Mesendoderm (in vitro differentiated cells): ENCODE measurements at regions not wholly inside any gene's neighbourhood (a gene's known extent, or its start where the extent isn't known, plus 50 kb on each side); places are given as distances from the start of the nearest gene placed in this dataset.
A peak's percentile ranks its signal among the peaks of the same experiment; 100 is the strongest.

Experiments used
- DNase-seq: peaks from one replicate; pipeline ENCODE4 v3.0.0; 2013
- H2AK5ac ChIP-seq: 2 replicates; pipeline ENCODE4 v1.6.1; 2013; ENCODE audit warnings: low read length, inconsistent platforms
- H2BK120ac ChIP-seq: 2 replicates; pipeline ENCODE4 v1.6.1; 2013; ENCODE audit warnings: low read depth, mild to moderate bottlenecking, low read length, moderate library complexity, mixed read lengths
- H2BK15ac ChIP-seq: replicated peaks from 2 replicates; pipeline ENCODE4 v1.6.1; 2013; ENCODE audit warnings: low read depth, mild to moderate bottlenecking, moderate library complexity
- H2BK5ac ChIP-seq: 2 replicates; pipeline ENCODE4 v1.6.1; 2013; ENCODE audit warnings: low read length, inconsistent platforms
- H3K18ac ChIP-seq: 2 replicates; pipeline ENCODE4 v1.6.1; 2013; ENCODE audit warnings: mild to moderate bottlenecking, low read length, mixed read lengths
- H3K23ac ChIP-seq: one replicate; pipeline ENCODE4 v1.6.1; 2013; ENCODE audit warnings: low read length
- H3K27ac ChIP-seq: 2 replicates; pipeline ENCODE4 v1.5.1; 2013; ENCODE audit warnings: low read depth, mild to moderate bottlenecking, inconsistent platforms, low read length, moderate library complexity
- H3K27me3 ChIP-seq: 2 replicates; pipeline ENCODE4 v1.6.1; 2013; ENCODE audit warnings: low read length, control low read depth, mild to moderate bottlenecking, inconsistent platforms; ENCODE audit not compliant: insufficient read depth, poor library complexity
- H3K36me3 ChIP-seq: 2 replicates; pipeline ENCODE4 v1.6.1; 2013; ENCODE audit warnings: low read length, inconsistent platforms; ENCODE audit not compliant: control insufficient read depth, insufficient read depth
- H3K4ac ChIP-seq: one replicate; pipeline ENCODE4 v1.6.1; 2013; ENCODE audit warnings: low read depth, mild to moderate bottlenecking, low read length, moderate library complexity
- H3K4me1 ChIP-seq: 2 replicates; pipeline ENCODE4 v1.6.1; 2013; ENCODE audit warnings: low read depth, low read length, inconsistent platforms; ENCODE audit not compliant: control insufficient read depth
- H3K4me2 ChIP-seq: 2 replicates; pipeline ENCODE4 v1.6.1; 2013; ENCODE audit warnings: low read length
- H3K4me3 ChIP-seq: 2 replicates; pipeline ENCODE4 v1.5.1; 2013; ENCODE audit warnings: mild to moderate bottlenecking, low read length
- H3K56ac ChIP-seq: one replicate; pipeline ENCODE4 v1.6.1; 2013; ENCODE audit warnings: low read length
- H3K79me1 ChIP-seq: 2 replicates; pipeline ENCODE4 v1.6.1; 2013; ENCODE audit warnings: low read length, inconsistent platforms
- H3K79me2 ChIP-seq: 2 replicates; pipeline ENCODE4 v1.6.1; 2013; ENCODE audit warnings: mild to moderate bottlenecking, low read length; ENCODE audit not compliant: control insufficient read depth, insufficient read depth
- H3K9ac ChIP-seq: 2 replicates; pipeline ENCODE4 v1.6.1; 2013; ENCODE audit warnings: low read length, inconsistent platforms
- H4K5ac ChIP-seq: one replicate; pipeline ENCODE4 v1.6.1; 2013; ENCODE audit warnings: low read length
- H4K8ac ChIP-seq: one replicate; pipeline ENCODE4 v1.6.1; 2013; ENCODE audit warnings: low read depth, mild to moderate bottlenecking, control low read depth, low read length, moderate library complexity
- WGBS: extraction: QIAGEN DNeasy Blood & Tissue Kit; methylation state at CpG from one replicate; pipeline ENCODE4 v1.1.7; 2013; ENCODE audit warnings: low lambda C conversion rate, missing lambda C conversion rate; ENCODE audit not compliant: insufficient coverage; ENCODE audit errors: extremely low coverage; 5-methylcytosine and 5-hydroxymethylcytosine counted together

DNA sequence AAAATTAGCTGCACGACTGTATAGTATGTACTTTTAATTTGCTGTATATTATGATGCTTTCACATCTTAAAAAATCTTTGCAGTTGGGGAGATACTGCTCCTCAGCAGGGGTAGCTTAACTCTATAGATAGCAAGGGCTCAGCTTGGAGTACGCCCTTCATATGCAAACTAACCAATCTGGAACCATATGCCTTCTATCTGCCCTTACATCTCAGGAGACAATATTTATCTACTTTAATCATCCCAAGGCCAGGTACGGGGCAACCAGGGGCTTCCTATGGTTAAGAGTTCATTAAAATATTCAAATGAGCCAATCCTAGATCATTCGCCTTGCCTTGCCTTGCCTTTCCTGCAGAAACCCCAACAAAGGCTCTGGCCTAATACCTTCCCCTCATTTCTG, 204.1 kb upstream of the ZBTB20 start:
- WGBS = no CpG with 5 or more reads among the region's 4 CpGs
- Histone ChIP-seq H3K18ac (no peak overlapping the region), H4K8ac (no peak overlapping the region), H4K5ac (no peak overlapping the region), H2BK15ac (no peak overlapping the region), H3K4ac (no peak overlapping the region), H3K4me1 (peaks cover 4% of the 10 kb centered on the region), H3K4me2 (no peak overlapping the region), H3K79me1 (no peaks in the 10 kb centered on the region), H3K4me3 (no peak overlapping the region), H2BK120ac (no peak overlapping the region), H2AK5ac (no peak overlapping the region), H3K9ac (no peak overlapping the region), H3K56ac (no peak overlapping the region), H3K27me3 (no peaks in the 10 kb centered on the region), H3K79me2 (no peaks in the 10 kb centered on the region), H3K23ac (no peak overlapping the region), H2BK5ac (peak overlapping the region; percentile 36), H3K36me3 (no peaks in the 10 kb centered on the region), H3K27ac (no peak overlapping the region)
- peak; percentile 59 for DNase-seq

DNA sequence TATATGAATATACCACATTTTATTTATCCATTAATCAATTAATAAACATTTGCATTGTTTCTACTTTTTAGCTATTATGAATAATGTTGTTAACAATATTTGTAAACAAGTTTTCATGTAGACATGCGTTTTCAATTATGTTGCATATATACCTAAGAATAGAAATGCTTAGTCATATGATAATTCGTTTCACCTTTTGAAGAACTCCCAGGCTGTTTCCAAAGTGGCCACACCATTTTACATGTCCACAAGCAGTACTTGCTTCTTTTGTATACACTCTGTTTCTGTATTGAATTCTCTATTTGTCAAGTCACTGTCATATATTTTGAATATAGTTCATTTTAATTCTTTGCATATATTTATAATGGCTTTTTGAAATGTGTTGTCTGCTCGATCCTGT, 206.9 kb upstream of the ZBTB20 start:
- Histone ChIP-seq H2BK15ac (no peak overlapping the region), H3K9ac (no peak overlapping the region), H3K23ac (no peak overlapping the region), H3K27me3 (no peaks in the 10 kb centered on the region), H3K18ac (no peak overlapping the region), H3K36me3 (no peaks in the 10 kb centered on the region), H3K79me1 (no peaks in the 10 kb centered on the region), H4K8ac (no peak overlapping the region), H3K4me3 (no peak overlapping the region), H3K4me2 (no peak overlapping the region), H2AK5ac (no peak overlapping the region), H2BK120ac (no peak overlapping the region), H3K4me1 (peaks cover 4% of the 10 kb centered on the region), H4K5ac (no peak overlapping the region), H3K4ac (no peak overlapping the region), H3K79me2 (no peaks in the 10 kb centered on the region), H2BK5ac (no peak overlapping the region), H3K56ac (no peak overlapping the region), H3K27ac (no peak overlapping the region)
- DNase-seq = no peak
- no CpG with 5 or more reads among the region's 3 CpGs for WGBS

DNA sequence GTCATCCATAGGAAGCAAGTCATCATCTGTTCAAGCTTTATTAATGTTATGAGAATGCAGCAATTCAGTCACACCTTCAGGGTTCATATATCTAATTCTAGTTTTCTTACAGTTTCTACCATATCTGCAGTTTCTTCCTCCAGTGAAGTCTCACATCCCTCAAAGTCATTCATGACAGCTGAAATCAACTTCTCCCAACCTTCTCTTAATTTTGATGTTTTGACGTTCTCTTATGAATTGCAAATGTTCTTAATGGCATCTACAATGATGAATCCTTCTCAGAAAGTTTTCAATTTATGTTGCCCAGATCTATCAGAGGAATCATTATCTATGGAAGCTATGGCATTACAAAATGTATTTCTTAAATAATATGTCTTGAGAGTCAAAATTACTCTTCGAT, 210.4 kb upstream of the ZBTB20 start:
- no peaks in the 10 kb centered on the region for H3K79me2 ChIP-seq
- no peak overlapping the region for H4K5ac ChIP-seq
- H3K4me1 ChIP-seq = no peaks in the 10 kb centered on the region
- H4K8ac ChIP-seq = no peak overlapping the region
- H3K36me3 ChIP-seq = no peaks in the 10 kb centered on the region
- no peaks in the 10 kb centered on the region for H3K79me1 ChIP-seq
- H3K4ac ChIP-seq = no peak overlapping the region
- no peak overlapping the region for H3K27ac ChIP-seq
- no peak overlapping the region for H2BK5ac ChIP-seq
- no peak for DNase-seq
- no peak overlapping the region for H2AK5ac ChIP-seq
- no CpG with 5 or more reads among the region's 2 CpGs for WGBS
- H3K27me3 ChIP-seq = no peaks in the 10 kb centered on the region
- H3K56ac ChIP-seq = no peak overlapping the region
- no peak overlapping the region for H3K23ac ChIP-seq
- no peak overlapping the region for H3K4me2 ChIP-seq
- H2BK15ac ChIP-seq = no peak overlapping the region
- H2BK120ac ChIP-seq = no peak overlapping the region
- no peak overlapping the region for H3K18ac ChIP-seq
- no peak overlapping the region for H3K4me3 ChIP-seq
- H3K9ac ChIP-seq = no peak overlapping the region

DNA sequence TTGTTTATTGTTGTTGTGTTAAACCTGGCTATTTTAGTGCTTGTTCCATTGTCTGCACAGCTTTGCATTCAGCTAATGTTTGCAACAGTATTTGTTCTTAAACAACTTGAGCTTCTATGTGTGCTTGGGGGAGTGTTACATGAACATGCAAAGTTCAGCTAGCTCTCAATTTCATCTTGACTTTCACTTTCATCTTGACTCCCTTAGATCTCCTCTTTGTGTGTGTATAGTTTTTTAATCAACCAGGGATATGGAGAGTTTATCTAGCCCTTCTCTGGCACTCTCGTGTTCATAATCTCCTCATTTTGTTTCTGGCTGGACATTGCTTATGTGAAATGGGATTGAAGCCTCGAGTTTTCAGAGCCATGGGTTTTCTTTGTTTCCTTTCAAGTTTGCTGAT, 212.4 kb upstream of the ZBTB20 start:
- Histone ChIP-seq H2BK5ac (no peak overlapping the region), H3K36me3 (no peaks in the 10 kb centered on the region), H2BK15ac (no peak overlapping the region), H3K4me1 (no peaks in the 10 kb centered on the region), H4K8ac (no peak overlapping the region), H2BK120ac (no peak overlapping the region), H3K56ac (no peak overlapping the region), H3K27me3 (no peaks in the 10 kb centered on the region), H4K5ac (no peak overlapping the region), H3K4ac (no peak overlapping the region), H3K79me2 (no peaks in the 10 kb centered on the region), H3K18ac (no peak overlapping the region), H2AK5ac (no peak overlapping the region), H3K27ac (no peak overlapping the region), H3K9ac (no peak overlapping the region), H3K4me3 (no peak overlapping the region), H3K23ac (no peak overlapping the region), H3K79me1 (no peaks in the 10 kb centered on the region), H3K4me2 (no peak overlapping the region)
- no CpG with 5 or more reads among the region's 2 CpGs for WGBS
- DNase-seq = no peak

DNA sequence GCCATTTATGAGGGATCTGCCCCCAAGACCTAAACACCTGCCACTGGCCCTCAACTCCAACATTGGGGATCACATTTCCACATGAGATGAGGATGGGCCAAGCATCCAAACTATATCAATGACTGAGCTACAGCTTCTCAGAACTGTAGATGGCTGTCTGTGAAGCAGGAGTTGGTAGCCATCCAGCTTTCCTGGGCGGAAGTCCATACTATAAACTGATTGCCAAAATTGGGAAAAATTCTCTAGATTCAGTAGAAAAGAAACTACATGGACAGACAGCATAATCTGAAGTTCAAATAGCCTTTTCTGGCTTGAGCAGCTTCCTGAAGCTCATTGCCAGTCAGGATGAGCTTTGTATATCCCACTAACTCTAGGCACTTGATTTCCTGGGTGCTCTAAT, 214.7 kb upstream of the ZBTB20 start:
- Histone ChIP-seq H2AK5ac (no peak overlapping the region), H2BK5ac (no peak overlapping the region), H3K79me1 (no peaks in the 10 kb centered on the region), H3K18ac (no peak overlapping the region), H3K36me3 (no peaks in the 10 kb centered on the region), H3K56ac (no peak overlapping the region), H3K4me1 (no peaks in the 10 kb centered on the region), H4K5ac (no peak overlapping the region), H3K9ac (no peak overlapping the region), H3K23ac (no peak overlapping the region), H3K4ac (no peak overlapping the region), H4K8ac (no peak overlapping the region), H2BK120ac (no peak overlapping the region), H3K27ac (no peak overlapping the region), H2BK15ac (no peak overlapping the region), H3K27me3 (no peaks in the 10 kb centered on the region), H3K4me3 (no peak overlapping the region), H3K4me2 (no peak overlapping the region), H3K79me2 (no peaks in the 10 kb centered on the region)
- DNase-seq = no peak
- no CpG with 5 or more reads among the region's 1 CpG for WGBS

DNA sequence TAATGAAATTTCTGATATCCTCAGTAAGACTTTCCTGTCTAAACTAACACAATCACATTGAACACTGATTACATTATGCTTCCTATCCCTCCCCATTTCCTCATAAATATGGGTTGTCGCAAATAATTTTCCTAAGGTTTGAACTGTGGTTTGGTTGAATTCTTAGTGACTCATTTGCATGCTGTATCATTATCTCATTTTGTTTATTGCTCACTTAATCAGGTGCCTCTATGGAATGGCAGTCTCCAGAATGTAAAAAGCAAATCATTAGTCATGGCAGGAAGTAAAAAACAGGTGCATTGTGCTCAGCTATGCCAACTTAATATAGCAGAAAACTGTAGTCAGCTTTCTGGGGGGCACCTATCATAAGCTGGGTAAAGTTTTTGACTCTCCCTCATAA, 216.0 kb upstream of the ZBTB20 start:
- no CpG with 5 or more reads among the region's 1 CpG for WGBS
- no peak overlapping the region for H2BK120ac ChIP-seq
- no peak overlapping the region for H3K56ac ChIP-seq
- DNase-seq = no peak
- H3K9ac ChIP-seq = no peak overlapping the region
- no peak overlapping the region for H4K8ac ChIP-seq
- no peaks in the 10 kb centered on the region for H3K79me2 ChIP-seq
- no peak overlapping the region for H4K5ac ChIP-seq
- no peak overlapping the region for H3K4me2 ChIP-seq
- H2BK15ac ChIP-seq = no peak overlapping the region
- H3K4ac ChIP-seq = no peak overlapping the region
- no peaks in the 10 kb centered on the region for H3K4me1 ChIP-seq
- no peak overlapping the region for H3K4me3 ChIP-seq
- no peak overlapping the region for H3K18ac ChIP-seq
- H3K36me3 ChIP-seq = no peaks in the 10 kb centered on the region
- H2BK5ac ChIP-seq = no peak overlapping the region
- no peaks in the 10 kb centered on the region for H3K79me1 ChIP-seq
- H3K27me3 ChIP-seq = no peaks in the 10 kb centered on the region
- H3K27ac ChIP-seq = no peak overlapping the region
- H2AK5ac ChIP-seq = no peak overlapping the region
- H3K23ac ChIP-seq = no peak overlapping the region
